ENCODE measurements at regions not wholly inside any gene's neighbourhood (a gene's known extent, or its start where the extent isn't known, plus 50 kb on each side); places are given as distances from the start of the nearest gene placed in this dataset.

DNA sequence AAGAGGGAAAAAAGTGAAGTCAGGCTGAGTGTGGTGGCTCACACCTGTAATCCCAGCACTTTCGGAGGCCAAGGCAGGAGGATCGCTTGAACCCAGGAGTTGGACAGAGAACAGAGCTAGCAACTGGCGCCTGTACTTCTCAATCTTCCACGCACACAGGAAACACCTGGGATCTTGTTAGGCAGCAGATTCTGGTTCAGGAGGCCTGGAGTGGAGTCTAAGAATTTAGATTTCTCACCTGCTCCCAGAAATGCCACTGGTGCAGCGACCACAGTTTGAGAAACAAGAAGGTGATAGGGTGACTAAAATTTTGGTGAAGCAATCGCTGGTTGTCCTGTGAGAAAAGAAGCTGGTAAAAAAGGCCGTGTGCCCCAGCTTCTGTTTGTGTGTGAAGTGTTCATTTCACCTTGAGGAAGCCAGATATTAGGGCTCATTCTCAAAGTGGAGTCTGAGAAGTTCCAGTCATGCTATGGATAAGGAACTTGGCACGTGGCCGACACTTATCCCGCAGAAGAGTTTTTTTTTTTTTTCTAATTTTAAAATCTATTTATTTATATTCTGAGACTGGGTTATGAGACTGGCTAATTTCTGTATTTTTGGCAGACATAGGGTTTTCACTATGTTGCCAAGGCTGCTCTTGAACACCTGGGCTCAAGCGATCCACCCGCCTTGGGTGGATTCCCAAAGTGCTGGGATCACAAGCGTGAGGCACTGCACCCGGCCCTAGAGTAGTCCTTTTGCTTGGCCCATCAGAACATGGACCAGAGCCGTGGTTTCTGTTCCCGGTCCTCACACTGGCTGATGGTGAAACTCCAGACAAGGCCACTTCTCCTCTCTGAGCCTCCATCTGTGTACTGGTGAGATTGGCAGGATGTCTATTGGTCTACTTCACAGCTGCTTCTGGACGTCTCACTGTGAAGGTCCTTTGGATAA is 324.6 kb upstream of the PROK2 start:
- no peak for TF ChIP-seq POLR2A (IDR thresholded peaks at IDR 0.05)
- TF ChIP-seq, protein P1, sequence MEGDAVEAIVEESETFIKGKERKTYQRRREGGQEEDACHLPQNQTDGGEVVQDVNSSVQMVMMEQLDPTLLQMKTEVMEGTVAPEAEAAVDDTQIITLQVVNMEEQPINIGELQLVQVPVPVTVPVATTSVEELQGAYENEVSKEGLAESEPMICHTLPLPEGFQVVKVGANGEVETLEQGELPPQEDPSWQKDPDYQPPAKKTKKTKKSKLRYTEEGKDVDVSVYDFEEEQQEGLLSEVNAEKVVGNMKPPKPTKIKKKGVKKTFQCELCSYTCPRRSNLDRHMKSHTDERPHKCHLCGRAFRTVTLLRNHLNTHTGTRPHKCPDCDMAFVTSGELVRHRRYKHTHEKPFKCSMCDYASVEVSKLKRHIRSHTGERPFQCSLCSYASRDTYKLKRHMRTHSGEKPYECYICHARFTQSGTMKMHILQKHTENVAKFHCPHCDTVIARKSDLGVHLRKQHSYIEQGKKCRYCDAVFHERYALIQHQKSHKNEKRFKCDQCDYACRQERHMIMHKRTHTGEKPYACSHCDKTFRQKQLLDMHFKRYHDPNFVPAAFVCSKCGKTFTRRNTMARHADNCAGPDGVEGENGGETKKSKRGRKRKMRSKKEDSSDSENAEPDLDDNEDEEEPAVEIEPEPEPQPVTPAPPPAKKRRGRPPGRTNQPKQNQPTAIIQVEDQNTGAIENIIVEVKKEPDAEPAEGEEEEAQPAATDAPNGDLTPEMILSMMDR (IDR thresholded peaks at IDR 0.05), result no peak
- H3K36me3 ChIP-seq, result no peaks in the 10 kb centered on the region
- no peaks in the 10 kb centered on the region for H3K4me1 ChIP-seq
- ATAC-seq, result peak; percentile 25 to 34 (median 28)
- no peak overlapping the region for H3K4me3 ChIP-seq
- WGBS (ENCODE audit: insufficient coverage, low coverage, low lambda C conversion rate, missing lambda C conversion rate), result 77% methylated on average over 12 of the region's 17 CpGs
- intact Hi-C loops (cut with DNase I), result no loop called here
- DNase-seq, result no peak
- H3K9me3 ChIP-seq, result no peaks in the 10 kb centered on the region
- H3K27ac ChIP-seq, result no peak overlapping the region
- no peaks in the 10 kb centered on the region for H3K27me3 ChIP-seq

DNA sequence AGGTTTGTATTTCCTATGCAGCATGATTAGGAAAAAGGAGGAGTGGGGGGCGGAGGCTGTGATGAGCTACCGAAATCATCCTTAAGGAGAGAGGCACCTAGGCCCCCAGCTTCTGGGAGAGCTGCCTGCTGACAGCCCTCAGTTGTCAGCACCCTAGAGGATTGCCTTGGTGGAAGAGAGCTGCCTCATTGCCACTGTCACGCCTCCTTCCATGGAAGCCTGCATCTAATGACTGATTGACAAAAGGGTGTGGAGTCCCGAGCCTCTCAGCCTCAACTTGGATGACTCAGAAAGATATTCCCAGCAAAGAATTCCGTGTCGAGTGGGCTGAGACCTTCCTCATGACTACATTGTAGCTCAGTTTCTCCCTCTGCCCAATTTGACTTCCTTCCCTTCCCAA is 320.4 kb upstream of the PROK2 start:
- Histone ChIP-seq H3K4me1 (peaks cover 0 to 10% (median 2%) of the 10 kb centered on the region in 4 donors), H3K27ac (no peak overlapping the region), H3K9me3 (no peaks in the 10 kb centered on the region), H3K27me3 (no peaks in the 10 kb centered on the region), H3K36me3 (no peaks in the 10 kb centered on the region), H3K4me3 (no peak overlapping the region)
- WGBS (ENCODE audit: insufficient coverage, low coverage, low lambda C conversion rate, missing lambda C conversion rate), result 100% methylated on average over 4 of the region's 6 CpGs
- intact Hi-C loops (cut with DNase I), result no loop called here
- no peak for DNase-seq
- TF ChIP-seq, protein P1 (IDR thresholded peaks at IDR 0.05), result no peak
- no peak for TF ChIP-seq POLR2A (IDR thresholded peaks at IDR 0.05)
- no peak for ATAC-seq

DNA sequence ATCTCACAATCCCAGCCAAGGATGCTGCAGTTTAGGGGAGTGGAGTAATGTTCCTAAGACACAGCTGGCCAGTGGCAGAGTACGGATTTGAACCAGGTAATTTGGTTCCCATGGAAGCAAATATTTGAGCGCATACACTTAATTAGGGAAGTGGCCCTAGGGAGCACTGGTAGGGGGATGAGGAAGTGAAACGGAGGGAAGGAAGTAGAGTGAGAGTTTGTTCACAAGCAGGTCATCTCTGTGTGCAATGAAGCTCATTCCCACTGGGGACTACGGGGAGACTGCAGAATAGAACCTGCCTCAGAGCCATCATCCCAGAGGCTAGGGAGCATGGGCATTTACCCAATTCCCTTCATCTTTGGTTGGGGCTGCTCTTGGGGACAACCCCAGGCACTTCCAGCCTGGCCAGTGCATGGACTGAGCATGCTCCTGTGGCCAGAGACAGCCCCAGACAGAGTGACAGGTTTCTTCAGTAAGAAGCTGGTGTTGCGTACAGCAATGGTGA is 317.2 kb upstream of the PROK2 start:
- Histone ChIP-seq H3K36me3 (no peaks in the 10 kb centered on the region), H3K4me1 (peaks cover 0 to 16% (median 3%) of the 10 kb centered on the region in 4 donors), H3K9me3 (no peaks in the 10 kb centered on the region), H3K4me3 (no peak overlapping the region), H3K27me3 (no peaks in the 10 kb centered on the region), H3K27ac (no peak overlapping the region)
- WGBS (ENCODE audit: insufficient coverage, low coverage, low lambda C conversion rate, missing lambda C conversion rate), result 57% methylated on average over 3 of the region's 5 CpGs
- ATAC-seq (peak; percentile 42 to 55 (median 48)), DNase-seq (no peak)
- TF ChIP-seq POLR2A (IDR thresholded peaks at IDR 0.05), result no peak
- TF ChIP-seq, protein P1 (IDR thresholded peaks at IDR 0.05), result no peak
- intact Hi-C loops (cut with DNase I), result no loop called here

DNA sequence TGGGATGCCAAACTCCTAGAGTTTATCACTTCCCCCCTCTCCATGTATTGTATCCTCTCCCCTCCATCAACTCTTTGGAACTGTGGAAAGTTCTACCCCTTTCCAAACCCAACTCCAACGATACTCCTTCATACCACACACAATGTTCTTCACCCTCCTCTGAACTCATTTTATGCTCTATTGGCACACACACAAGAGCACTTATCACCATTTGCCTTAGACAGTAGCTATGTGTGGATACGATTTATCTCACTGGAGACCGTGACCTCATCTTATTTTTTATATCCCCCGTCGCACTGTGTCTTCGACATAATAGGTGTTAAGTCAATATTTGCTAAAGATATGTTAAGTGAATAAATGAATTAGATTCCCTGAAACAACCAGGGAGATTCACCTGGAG is 316.5 kb upstream of the PROK2 start:
- Histone ChIP-seq H3K4me3 (no peak overlapping the region), H3K27me3 (no peaks in the 10 kb centered on the region), H3K27ac (no peak overlapping the region), H3K36me3 (no peaks in the 10 kb centered on the region), H3K4me1 (peaks cover 0 to 16% (median 3%) of the 10 kb centered on the region in 4 donors), H3K9me3 (no peaks in the 10 kb centered on the region)
- TF ChIP-seq, protein P1 (IDR thresholded peaks at IDR 0.05), result no peak
- TF ChIP-seq POLR2A (IDR thresholded peaks at IDR 0.05), result no peak
- ATAC-seq (no peak), DNase-seq (no peak)
- WGBS (ENCODE audit: insufficient coverage, low coverage, low lambda C conversion rate, missing lambda C conversion rate), result 58% methylated on average over 6 of the region's 6 CpGs
- intact Hi-C loops (cut with DNase I), result no loop called here

Data from right lobe of liver (tissue), 6 donors.